ENCODE measurements at regions not wholly inside any gene's neighbourhood (a gene's known extent, or its start where the extent isn't known, plus 50 kb on each side); places are given as distances from the start of the nearest gene placed in this dataset.

DNA sequence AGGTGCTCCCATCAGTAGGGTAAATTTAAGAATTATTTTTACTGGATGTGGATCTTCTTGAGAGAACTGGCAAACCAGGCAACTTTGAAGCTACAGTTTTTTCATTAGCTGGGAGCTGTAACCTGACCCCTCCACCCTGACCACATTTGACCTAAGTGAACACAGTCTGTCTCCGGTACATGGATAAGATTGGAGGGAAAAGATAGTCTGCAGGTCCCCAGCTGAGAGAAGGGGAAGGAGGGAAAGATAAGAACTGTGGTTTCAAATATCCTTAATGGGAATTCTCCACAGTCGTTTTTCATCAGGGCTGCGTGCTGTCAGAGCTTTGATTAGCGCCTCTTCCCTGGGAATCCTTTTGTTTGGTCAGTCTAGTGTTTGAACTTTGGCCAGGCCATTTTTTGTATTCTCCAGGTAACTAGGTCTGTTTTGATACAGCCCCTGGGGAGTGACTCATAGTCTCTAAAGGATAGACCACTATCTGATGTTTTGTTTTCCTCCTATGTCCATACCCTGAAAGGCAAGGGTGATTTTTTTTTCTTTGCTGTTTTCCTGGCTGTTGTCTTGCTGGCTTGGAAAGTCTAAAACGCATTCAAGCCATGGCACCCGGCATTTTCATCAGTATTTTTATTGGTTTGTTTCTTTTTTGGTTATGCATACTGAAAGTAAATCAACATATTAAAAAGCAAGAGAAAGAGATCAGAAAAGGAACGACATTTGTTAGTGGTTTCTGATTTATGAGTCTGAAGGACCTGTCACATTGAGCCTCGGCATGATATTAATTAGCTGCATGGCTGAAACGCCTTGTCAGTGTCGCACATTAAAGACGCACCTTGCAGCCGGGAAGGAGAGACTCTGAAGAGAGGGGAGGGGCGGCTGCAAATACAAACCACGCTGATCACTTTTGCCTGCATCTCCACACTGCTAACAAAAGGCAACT is 183.4 kb upstream of the FN1 start (continued):
- peak; percentile 20; the same call in 1 of the 2 replicates for TF ChIP-seq JUN (IDR thresholded peaks at IDR 0.05; ENCODE audit: borderline replicate concordance, low read depth, low read length)
- no peak for TF ChIP-seq JUN (CRISPR knock-in tag; IDR thresholded peaks at IDR 0.05; ENCODE audit: borderline replicate concordance)
- TF ChIP-seq HNRNPUL1 (IDR thresholded peaks at IDR 0.05; ENCODE audit: low read length): no peak
- TF ChIP-seq BCOR (IDR thresholded peaks at IDR 0.05): peak; percentile 57
- TF ChIP-seq SMAD4 (CRISPR knock-in tag; conservative IDR thresholded peaks at IDR 0.05): peak; percentile 96
- TF ChIP-seq NBN (IDR thresholded peaks at IDR 0.05; ENCODE audit: low read depth): peak; percentile 70
- TF ChIP-seq, protein P1, sequence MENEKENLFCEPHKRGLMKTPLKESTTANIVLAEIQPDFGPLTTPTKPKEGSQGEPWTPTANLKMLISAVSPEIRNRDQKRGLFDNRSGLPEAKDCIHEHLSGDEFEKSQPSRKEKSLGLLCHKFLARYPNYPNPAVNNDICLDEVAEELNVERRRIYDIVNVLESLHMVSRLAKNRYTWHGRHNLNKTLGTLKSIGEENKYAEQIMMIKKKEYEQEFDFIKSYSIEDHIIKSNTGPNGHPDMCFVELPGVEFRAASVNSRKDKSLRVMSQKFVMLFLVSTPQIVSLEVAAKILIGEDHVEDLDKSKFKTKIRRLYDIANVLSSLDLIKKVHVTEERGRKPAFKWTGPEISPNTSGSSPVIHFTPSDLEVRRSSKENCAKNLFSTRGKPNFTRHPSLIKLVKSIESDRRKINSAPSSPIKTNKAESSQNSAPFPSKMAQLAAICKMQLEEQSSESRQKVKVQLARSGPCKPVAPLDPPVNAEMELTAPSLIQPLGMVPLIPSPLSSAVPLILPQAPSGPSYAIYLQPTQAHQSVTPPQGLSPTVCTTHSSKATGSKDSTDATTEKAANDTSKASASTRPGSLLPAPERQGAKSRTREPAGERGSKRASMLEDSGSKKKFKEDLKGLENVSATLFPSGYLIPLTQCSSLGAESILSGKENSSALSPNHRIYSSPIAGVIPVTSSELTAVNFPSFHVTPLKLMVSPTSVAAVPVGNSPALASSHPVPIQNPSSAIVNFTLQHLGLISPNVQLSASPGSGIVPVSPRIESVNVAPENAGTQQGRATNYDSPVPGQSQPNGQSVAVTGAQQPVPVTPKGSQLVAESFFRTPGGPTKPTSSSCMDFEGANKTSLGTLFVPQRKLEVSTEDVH (IDR thresholded peaks at IDR 0.05; ENCODE audit: low read depth, partially characterized antibody): peak; percentile 92
- TF ChIP-seq TEAD4 (IDR thresholded peaks at IDR 0.05; ENCODE audit: low read length): peak; percentile 95
- no peak for TF ChIP-seq TEAD4 (CRISPR knock-in tag; IDR thresholded peaks at IDR 0.05; ENCODE audit: borderline replicate concordance)
- peak; percentile 95 for TF ChIP-seq SMARCA4 (IDR thresholded peaks at IDR 0.05)
- peak; percentile 34; the same call in 1 of the 2 replicates for TF ChIP-seq ELF1 (tag; IDR thresholded peaks at IDR 0.05)
- peak; percentile 47; the same call in 1 of the 2 replicates for TF ChIP-seq ATF7 (IDR thresholded peaks at IDR 0.05)
- TF ChIP-seq NR2C1 (IDR thresholded peaks at IDR 0.05): peak; percentile 77
- peak; percentile 82 for TF ChIP-seq NR2C1 (tag; IDR thresholded peaks at IDR 0.05)
- no peak for TF ChIP-seq ADNP (tag; IDR thresholded peaks at IDR 0.05)
- TF ChIP-seq NCOR1 (IDR thresholded peaks at IDR 0.05): peak; percentile 94
- peak in 1 of 2 experiments; percentile 80; a peak in 2 of 4 replicates for TF ChIP-seq ZMIZ1 (IDR thresholded peaks at IDR 0.05; ENCODE audit: low read depth in 2 of 2, low read length in 2 of 2)
- TF ChIP-seq, protein P2, sequence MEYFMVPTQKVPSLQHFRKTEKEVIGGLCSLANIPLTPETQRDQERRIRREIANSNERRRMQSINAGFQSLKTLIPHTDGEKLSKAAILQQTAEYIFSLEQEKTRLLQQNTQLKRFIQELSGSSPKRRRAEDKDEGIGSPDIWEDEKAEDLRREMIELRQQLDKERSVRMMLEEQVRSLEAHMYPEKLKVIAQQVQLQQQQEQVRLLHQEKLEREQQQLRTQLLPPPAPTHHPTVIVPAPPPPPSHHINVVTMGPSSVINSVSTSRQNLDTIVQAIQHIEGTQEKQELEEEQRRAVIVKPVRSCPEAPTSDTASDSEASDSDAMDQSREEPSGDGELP (CRISPR knock-in tag; IDR thresholded peaks at IDR 0.05; ENCODE audit: borderline replicate concordance): peak; percentile 84
- TF ChIP-seq, protein P3, sequence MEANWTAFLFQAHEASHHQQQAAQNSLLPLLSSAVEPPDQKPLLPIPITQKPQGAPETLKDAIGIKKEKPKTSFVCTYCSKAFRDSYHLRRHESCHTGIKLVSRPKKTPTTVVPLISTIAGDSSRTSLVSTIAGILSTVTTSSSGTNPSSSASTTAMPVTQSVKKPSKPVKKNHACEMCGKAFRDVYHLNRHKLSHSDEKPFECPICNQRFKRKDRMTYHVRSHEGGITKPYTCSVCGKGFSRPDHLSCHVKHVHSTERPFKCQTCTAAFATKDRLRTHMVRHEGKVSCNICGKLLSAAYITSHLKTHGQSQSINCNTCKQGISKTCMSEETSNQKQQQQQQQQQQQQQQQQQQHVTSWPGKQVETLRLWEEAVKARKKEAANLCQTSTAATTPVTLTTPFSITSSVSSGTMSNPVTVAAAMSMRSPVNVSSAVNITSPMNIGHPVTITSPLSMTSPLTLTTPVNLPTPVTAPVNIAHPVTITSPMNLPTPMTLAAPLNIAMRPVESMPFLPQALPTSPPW (CRISPR knock-in tag; IDR thresholded peaks at IDR 0.05): 0 out of 2 replicates have a peak, but pooled peaks have one; percentile 14
